ENCODE measurements at regions not wholly inside any gene's neighbourhood (a gene's known extent, or its start where the extent isn't known, plus 50 kb on each side); places are given as distances from the start of the nearest gene placed in this dataset.

DNA sequence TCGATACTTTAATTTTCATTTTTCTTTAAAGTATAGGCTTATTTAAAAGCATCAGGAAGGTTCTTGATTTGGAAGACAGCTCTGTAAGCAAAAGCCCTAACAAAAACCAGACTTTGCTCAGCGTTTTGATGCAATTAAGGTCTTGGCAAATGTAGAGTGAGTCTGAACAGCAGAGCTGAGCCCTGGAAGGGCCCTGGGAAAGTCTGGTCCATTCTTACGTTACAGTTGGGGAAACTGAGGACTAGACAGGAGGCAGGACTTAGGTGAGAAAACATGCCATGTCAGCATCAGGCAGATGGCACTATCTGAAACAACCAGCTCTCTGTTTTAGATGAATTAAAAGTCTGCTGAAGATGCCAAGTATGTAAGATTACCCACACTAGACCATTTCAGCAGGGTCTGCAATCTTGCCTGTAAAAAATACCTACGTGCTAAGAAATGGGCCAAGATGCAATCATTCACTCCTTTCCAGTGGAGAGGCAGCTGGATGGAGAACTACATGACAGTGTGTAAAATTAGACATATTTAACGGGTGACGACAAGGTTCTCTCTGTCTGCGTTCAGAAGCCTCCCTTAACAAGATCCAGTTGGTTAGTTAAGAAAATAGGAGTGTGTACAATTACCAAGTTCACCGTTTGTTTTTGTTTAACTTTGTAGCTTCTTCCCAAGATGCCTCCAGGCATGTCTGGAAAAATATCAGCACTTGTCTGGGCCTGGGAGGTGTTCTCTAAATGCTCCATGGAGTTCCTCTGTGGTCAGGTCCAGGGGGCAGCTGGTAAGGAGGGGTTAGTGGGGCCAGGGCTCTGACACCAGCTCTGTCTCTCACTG, 502.3 kb upstream of the ZMIZ1 start:
- no peaks in the 10 kb centered on the region; the same call in 1 of the 2 replicates for H3K27me3 ChIP-seq (ENCODE audit: control insufficient read depth, insufficient read depth, low read length)
- H3K36me3 ChIP-seq (ENCODE audit: control insufficient read depth, insufficient read depth, low read length): no peaks in the 10 kb centered on the region
- H3K4me1 ChIP-seq (ENCODE audit: control insufficient read depth, insufficient read depth, low read length): no peaks in the 10 kb centered on the region
- no peak overlapping the region for H3K27ac ChIP-seq (ENCODE audit: low read depth, low read length)
- no peaks in the 10 kb centered on the region for H3K9me3 ChIP-seq (ENCODE audit: control insufficient read depth, insufficient read depth, low read length)
- H3K9ac ChIP-seq (ENCODE audit: low read depth, low read length): no peak overlapping the region
- H3K4me3 ChIP-seq (ENCODE audit: low read depth, low read length): no peak overlapping the region

DNA sequence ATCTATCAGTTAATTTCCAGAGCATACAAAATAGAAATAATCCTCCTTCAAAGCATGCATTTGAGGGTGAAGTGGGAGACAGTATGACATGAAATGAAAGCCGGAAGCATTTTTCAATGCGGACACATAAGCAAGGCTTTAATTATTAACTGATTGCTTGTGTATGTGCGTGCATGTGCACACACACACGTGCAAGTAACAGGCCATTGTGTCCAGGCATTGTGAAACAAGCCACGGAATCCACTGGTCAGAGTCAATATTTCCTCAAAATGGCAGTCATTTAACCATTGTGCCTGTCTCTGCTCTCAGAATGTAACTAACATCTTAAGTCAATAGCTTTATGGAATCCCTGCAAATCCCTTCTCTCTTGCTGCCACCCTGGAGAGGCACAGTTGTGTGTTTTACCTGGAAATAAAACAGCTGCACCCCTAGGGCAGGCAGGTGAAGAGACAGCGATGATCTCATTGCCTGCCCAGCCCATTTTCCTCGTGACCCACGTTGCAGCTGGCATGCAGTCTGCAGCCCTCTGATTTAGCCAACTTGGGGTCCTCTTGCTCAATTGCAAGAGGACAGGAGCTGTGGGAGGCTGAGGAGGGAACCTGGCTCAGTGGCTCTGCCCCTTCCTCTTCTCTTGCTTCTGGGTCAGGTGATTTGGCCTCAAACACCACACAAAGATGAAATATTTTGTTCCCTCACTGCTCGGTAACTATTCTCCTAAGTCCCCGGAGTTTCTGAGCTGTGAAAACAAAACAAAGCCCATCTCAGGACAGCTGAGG, 500.9 kb upstream of the ZMIZ1 start:
- Histone ChIP-seq H3K27ac (ENCODE audit: low read depth, low read length) (no peak overlapping the region), H3K36me3 (ENCODE audit: control insufficient read depth, insufficient read depth, low read length) (no peaks in the 10 kb centered on the region), H3K9ac (ENCODE audit: low read depth, low read length) (no peak overlapping the region), H3K27me3 (ENCODE audit: control insufficient read depth, insufficient read depth, low read length) (no peaks in the 10 kb centered on the region; the same call in 1 of the 2 replicates), H3K4me3 (ENCODE audit: low read depth, low read length) (no peak overlapping the region), H3K4me1 (ENCODE audit: control insufficient read depth, insufficient read depth, low read length) (no peaks in the 10 kb centered on the region), H3K9me3 (ENCODE audit: control insufficient read depth, insufficient read depth, low read length) (no peaks in the 10 kb centered on the region)

DNA sequence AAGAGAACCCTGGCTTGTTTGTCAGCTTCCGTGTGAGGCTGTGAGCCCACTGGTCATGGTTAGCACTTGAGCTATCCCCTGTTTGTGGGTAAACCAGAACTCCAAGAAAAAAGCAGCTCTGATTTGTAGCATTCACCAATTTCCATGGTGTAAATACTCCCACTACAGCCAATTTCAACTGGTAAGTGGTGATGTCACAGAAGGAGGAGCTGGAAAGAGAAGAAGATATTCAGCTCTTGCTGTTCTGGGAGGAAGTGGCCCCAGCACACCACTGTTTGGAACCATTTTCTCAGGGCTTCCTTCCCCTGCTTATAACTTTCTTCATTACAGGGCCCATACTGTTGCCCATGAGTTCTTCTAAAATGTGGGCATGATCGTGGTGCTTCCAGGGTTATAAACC, 500.1 kb upstream of the ZMIZ1 start:
- no peaks in the 10 kb centered on the region; the same call in 1 of the 2 replicates for H3K27me3 ChIP-seq (ENCODE audit: control insufficient read depth, insufficient read depth, low read length)
- no peaks in the 10 kb centered on the region for H3K4me1 ChIP-seq (ENCODE audit: control insufficient read depth, insufficient read depth, low read length)
- H3K36me3 ChIP-seq (ENCODE audit: control insufficient read depth, insufficient read depth, low read length): no peaks in the 10 kb centered on the region
- no peak overlapping the region for H3K9ac ChIP-seq (ENCODE audit: low read depth, low read length)
- H3K9me3 ChIP-seq (ENCODE audit: control insufficient read depth, insufficient read depth, low read length): no peaks in the 10 kb centered on the region
- no peak overlapping the region for H3K4me3 ChIP-seq (ENCODE audit: low read depth, low read length)
- H3K27ac ChIP-seq (ENCODE audit: low read depth, low read length): no peak overlapping the region

DNA sequence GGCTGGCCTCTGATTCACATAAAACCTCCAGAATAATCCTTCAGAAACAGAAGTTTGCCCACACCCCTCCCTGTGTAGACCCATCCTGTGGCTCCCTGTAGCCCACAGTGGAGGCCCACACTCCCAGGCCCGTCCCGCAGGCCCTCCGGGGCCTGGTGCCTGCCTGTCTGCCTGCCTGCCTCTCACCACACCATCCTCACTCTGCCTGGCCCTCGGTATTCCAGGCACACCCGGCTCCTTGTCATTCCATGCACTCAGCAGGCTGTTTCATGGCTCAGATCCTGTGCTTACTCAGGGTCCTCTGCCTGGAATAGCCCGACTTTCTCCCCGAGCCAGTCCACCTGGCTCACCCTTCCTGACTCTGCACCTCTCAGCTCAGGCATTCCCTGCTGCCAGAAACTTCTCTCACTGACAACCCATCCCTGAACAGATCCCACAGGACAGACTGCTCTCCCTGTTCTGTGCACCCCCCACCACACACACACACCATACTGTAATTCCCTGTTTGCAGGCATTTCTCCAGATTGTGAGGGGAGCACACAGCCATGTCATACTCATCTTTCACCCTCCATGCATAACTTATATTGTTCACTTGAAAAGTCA, 498.0 kb upstream of the ZMIZ1 start:
- H3K9me3 ChIP-seq (ENCODE audit: control insufficient read depth, insufficient read depth, low read length): no peaks in the 10 kb centered on the region
- no peak overlapping the region for H3K27ac ChIP-seq (ENCODE audit: low read depth, low read length)
- no peak overlapping the region for H3K9ac ChIP-seq (ENCODE audit: low read depth, low read length)
- no peaks in the 10 kb centered on the region for H3K36me3 ChIP-seq (ENCODE audit: control insufficient read depth, insufficient read depth, low read length)
- H3K4me3 ChIP-seq (ENCODE audit: low read depth, low read length): no peak overlapping the region
- no peaks in the 10 kb centered on the region; the same call in 1 of the 2 replicates for H3K27me3 ChIP-seq (ENCODE audit: control insufficient read depth, insufficient read depth, low read length)
- H3K4me1 ChIP-seq (ENCODE audit: control insufficient read depth, insufficient read depth, low read length): no peaks in the 10 kb centered on the region

DNA sequence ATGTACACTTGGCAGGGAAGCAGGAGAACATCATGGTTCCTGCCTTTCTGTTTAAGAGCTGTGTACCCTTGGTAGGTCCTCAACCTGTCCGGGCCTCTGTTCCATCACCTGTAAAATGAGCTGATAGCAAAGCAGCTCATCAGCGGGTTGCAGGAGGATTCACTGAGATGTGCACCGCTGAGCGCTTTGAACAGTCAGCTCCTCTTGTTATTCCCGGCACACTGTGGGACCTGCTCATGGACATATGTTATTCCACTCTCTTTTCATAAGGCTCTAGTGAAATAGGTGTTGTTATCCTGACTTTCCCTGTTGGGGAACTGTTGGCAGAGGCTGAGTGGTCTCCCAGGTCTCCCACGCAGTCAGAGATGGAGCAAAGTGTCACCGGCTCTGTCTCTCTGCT, 497.5 kb upstream of the ZMIZ1 start:
- no peaks in the 10 kb centered on the region for H3K9me3 ChIP-seq (ENCODE audit: control insufficient read depth, insufficient read depth, low read length)
- H3K4me3 ChIP-seq (ENCODE audit: low read depth, low read length): no peak overlapping the region
- H3K27me3 ChIP-seq (ENCODE audit: control insufficient read depth, insufficient read depth, low read length): no peaks in the 10 kb centered on the region; the same call in 1 of the 2 replicates
- H3K27ac ChIP-seq (ENCODE audit: low read depth, low read length): no peak overlapping the region
- no peaks in the 10 kb centered on the region for H3K36me3 ChIP-seq (ENCODE audit: control insufficient read depth, insufficient read depth, low read length)
- no peaks in the 10 kb centered on the region for H3K4me1 ChIP-seq (ENCODE audit: control insufficient read depth, insufficient read depth, low read length)
- H3K9ac ChIP-seq (ENCODE audit: low read depth, low read length): no peak overlapping the region

DNA sequence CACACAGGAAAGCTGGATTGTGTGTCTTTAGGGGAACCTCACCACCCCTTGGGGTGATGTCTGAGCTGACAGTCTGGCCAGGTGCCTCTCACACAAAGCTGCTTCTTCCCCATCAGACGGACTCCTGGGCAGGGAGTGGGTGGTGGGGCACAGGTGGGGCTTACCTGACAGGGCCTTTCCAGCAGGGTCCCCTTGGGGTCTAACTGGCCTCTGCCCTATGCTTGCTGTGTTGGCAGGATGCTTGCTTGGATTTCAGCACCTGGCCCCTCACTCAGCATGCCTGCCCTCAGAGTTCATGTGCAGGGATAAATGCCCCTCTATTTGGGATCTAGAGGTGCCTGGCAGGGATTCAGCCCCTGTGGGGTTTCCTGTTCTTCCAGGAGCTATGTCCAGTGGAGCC, 496.9 kb upstream of the ZMIZ1 start:
- no peaks in the 10 kb centered on the region for H3K27me3 ChIP-seq (ENCODE audit: control insufficient read depth, insufficient read depth, low read length)
- no peak overlapping the region for H3K27ac ChIP-seq (ENCODE audit: low read depth, low read length)
- no peaks in the 10 kb centered on the region for H3K9me3 ChIP-seq (ENCODE audit: control insufficient read depth, insufficient read depth, low read length)
- no peak overlapping the region for H3K9ac ChIP-seq (ENCODE audit: low read depth, low read length)
- H3K4me3 ChIP-seq (ENCODE audit: low read depth, low read length): no peak overlapping the region
- H3K36me3 ChIP-seq (ENCODE audit: control insufficient read depth, insufficient read depth, low read length): no peaks in the 10 kb centered on the region
- no peaks in the 10 kb centered on the region for H3K4me1 ChIP-seq (ENCODE audit: control insufficient read depth, insufficient read depth, low read length)

DNA sequence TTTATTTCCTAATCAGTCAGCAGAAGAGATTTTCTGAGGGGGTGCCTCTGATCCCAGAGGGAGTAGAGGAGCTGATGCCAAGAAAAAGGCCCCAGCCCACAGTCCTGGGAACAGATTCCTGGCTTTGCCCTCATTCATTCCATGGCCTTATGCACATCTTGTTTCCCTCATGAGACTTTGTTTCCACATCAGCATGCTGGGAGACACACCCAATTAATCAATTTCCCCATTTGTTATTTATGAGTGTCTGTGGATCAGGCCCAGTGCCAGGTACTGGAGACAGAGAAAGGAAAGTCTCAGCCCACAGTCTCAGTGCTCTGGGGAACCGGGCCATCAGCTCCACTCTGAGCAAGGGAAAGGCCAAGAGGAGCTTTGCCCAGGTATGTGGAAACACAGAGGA, 496.2 kb upstream of the ZMIZ1 start:
- no peak overlapping the region for H3K9ac ChIP-seq (ENCODE audit: low read depth, low read length)
- H3K9me3 ChIP-seq (ENCODE audit: control insufficient read depth, insufficient read depth, low read length): no peaks in the 10 kb centered on the region
- H3K27ac ChIP-seq (ENCODE audit: low read depth, low read length): no peak overlapping the region
- H3K27me3 ChIP-seq (ENCODE audit: control insufficient read depth, insufficient read depth, low read length): no peaks in the 10 kb centered on the region
- H3K4me1 ChIP-seq (ENCODE audit: control insufficient read depth, insufficient read depth, low read length): no peaks in the 10 kb centered on the region
- no peaks in the 10 kb centered on the region for H3K36me3 ChIP-seq (ENCODE audit: control insufficient read depth, insufficient read depth, low read length)
- no peak overlapping the region for H3K4me3 ChIP-seq (ENCODE audit: low read depth, low read length)

DNA sequence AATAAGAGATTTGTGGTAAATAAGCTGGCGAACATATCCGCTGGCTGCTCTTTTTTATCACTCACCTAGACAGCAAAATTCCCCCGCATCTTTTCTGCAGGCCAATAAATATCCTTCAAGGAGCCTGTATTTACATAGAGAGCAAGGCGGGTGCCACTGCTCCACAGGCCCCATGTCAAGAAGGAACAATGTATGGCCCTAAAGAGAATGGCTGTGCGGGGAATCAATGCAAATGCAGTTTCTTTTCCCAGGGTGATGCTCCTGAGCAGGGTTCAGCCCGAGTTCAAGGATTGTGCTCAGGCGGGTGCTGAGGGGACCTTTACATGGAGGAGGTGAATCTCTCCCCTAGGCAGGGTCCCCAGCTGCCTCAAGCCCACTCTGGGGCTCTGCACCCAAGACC, 494.2 kb upstream of the ZMIZ1 start:
- no peaks in the 10 kb centered on the region for H3K9me3 ChIP-seq (ENCODE audit: control insufficient read depth, insufficient read depth, low read length)
- H3K27me3 ChIP-seq (ENCODE audit: control insufficient read depth, insufficient read depth, low read length): no peaks in the 10 kb centered on the region
- no peaks in the 10 kb centered on the region for H3K4me1 ChIP-seq (ENCODE audit: control insufficient read depth, insufficient read depth, low read length)
- no peak overlapping the region for H3K4me3 ChIP-seq (ENCODE audit: low read depth, low read length)
- no peaks in the 10 kb centered on the region for H3K36me3 ChIP-seq (ENCODE audit: control insufficient read depth, insufficient read depth, low read length)
- H3K9ac ChIP-seq (ENCODE audit: low read depth, low read length): no peak overlapping the region
- H3K27ac ChIP-seq (ENCODE audit: low read depth, low read length): no peak overlapping the region

DNA sequence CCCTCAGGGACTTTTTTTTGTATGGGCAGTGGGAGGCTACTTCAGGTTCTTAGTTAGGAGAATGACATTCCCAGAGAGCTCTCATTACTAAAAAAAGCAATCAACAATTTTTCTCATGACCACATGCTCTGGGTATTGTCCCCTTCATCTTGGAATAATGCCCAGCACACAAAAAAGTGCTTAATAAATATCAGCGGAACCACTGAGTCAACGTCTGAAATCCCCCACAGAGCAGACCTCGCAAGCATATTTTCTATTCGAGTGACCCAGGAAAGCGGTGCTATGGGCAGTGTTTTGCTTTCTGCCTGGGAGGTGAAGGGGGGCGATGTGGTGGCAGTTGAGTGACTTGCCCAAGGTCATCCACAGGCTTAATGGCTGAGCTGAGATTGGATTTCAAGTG, 493.4 kb upstream of the ZMIZ1 start:
- Histone ChIP-seq H3K4me1 (ENCODE audit: control insufficient read depth, insufficient read depth, low read length) (no peaks in the 10 kb centered on the region), H3K27ac (ENCODE audit: low read depth, low read length) (no peak overlapping the region), H3K36me3 (ENCODE audit: control insufficient read depth, insufficient read depth, low read length) (no peaks in the 10 kb centered on the region), H3K4me3 (ENCODE audit: low read depth, low read length) (no peak overlapping the region), H3K9me3 (ENCODE audit: control insufficient read depth, insufficient read depth, low read length) (no peaks in the 10 kb centered on the region), H3K9ac (ENCODE audit: low read depth, low read length) (no peak overlapping the region), H3K27me3 (ENCODE audit: control insufficient read depth, insufficient read depth, low read length) (no peaks in the 10 kb centered on the region)

DNA sequence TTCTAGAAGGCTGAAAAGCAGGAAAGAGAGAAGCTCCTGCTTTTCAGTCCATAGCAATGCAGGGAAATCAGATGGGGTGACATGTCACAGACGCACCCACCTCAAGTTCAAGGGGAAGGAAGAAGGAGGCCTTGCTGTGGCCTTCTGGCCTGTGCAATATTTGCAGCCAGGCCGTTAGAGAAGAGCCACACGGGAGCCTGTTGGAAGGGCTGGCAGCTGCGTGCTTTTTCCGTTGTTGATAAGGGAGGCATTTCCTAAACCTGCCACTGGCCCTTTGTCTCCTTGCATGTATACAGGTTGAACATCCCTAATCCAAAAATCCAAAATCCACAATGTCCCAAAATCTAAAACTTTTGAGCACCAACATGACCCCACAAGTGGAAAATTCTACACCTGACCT, 492.5 kb upstream of the ZMIZ1 start:
- Histone ChIP-seq H3K4me1 (ENCODE audit: control insufficient read depth, insufficient read depth, low read length) (no peaks in the 10 kb centered on the region), H3K9me3 (ENCODE audit: control insufficient read depth, insufficient read depth, low read length) (no peaks in the 10 kb centered on the region), H3K27ac (ENCODE audit: low read depth, low read length) (no peak overlapping the region), H3K4me3 (ENCODE audit: low read depth, low read length) (no peak overlapping the region), H3K9ac (ENCODE audit: low read depth, low read length) (no peak overlapping the region), H3K27me3 (ENCODE audit: control insufficient read depth, insufficient read depth, low read length) (no peaks in the 10 kb centered on the region), H3K36me3 (ENCODE audit: control insufficient read depth, insufficient read depth, low read length) (no peaks in the 10 kb centered on the region)

DNA sequence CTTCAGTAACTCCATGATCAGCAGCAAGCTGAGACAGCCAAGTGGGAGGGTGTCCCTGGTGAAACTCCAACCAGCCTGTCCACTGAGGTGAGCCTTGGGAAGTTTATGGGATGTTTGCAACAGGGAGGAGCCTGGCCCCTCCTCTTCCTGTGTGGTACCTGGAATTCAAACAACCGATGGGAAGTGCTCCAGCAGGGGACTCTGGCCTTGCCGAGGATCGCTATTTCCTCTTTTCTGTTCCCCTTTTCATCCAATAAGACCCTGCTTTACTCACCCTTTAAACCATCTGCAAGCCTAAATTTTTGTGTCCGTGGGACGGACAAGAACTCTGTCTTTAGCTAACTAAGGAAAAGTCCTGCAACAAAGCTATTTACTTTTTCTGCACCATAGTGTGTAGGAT, 491.1 kb upstream of the ZMIZ1 start:
- Histone ChIP-seq H3K36me3 (ENCODE audit: control insufficient read depth, insufficient read depth, low read length) (no peaks in the 10 kb centered on the region), H3K4me1 (ENCODE audit: control insufficient read depth, insufficient read depth, low read length) (no peaks in the 10 kb centered on the region), H3K9ac (ENCODE audit: low read depth, low read length) (no peak overlapping the region), H3K27ac (ENCODE audit: low read depth, low read length) (no peak overlapping the region), H3K9me3 (ENCODE audit: control insufficient read depth, insufficient read depth, low read length) (no peaks in the 10 kb centered on the region), H3K4me3 (ENCODE audit: low read depth, low read length) (no peak overlapping the region), H3K27me3 (ENCODE audit: control insufficient read depth, insufficient read depth, low read length) (no peaks in the 10 kb centered on the region)
